ENCODE measurements at regions not wholly inside any gene's neighbourhood (a gene's known extent, or its start where the extent isn't known, plus 50 kb on each side); places are given as distances from the start of the nearest gene placed in this dataset.

GRCh38 chr11:36824349-36824748 is 226.3 kb upstream of the RAG2 start:
- no peak overlapping the region for H3K27ac ChIP-seq (ENCODE audit: low read depth, low read length)
- H3K9me3 ChIP-seq (ENCODE audit: control insufficient read depth in 1 of 2, low read length in 2 of 2), result no peaks in the 10 kb centered on the region
- POLR2A ChIA-PET (ENCODE audit: partially characterized antibody), result no interaction called here
- CTCF ChIA-PET (ENCODE audit: partially characterized antibody), result no interaction called here
- H3K27ac Mint-ChIP-seq, result no peak overlapping the region
- H3K27me3 ChIP-seq (ENCODE audit: insufficient read depth, low read length), result no peaks in the 10 kb centered on the region
- intact Hi-C loops (cut with micrococcal nuclease), result no loop called here
- no peaks in the 10 kb centered on the region for H3K27me3 Mint-ChIP-seq
- no peak overlapping the region for H3K4me3 ChIP-seq (ENCODE audit: low read length in 2 of 2)
- no peaks in the 10 kb centered on the region for H3K36me3 Mint-ChIP-seq
- no peaks in the 10 kb centered on the region for H3K4me1 ChIP-seq (ENCODE audit: insufficient read depth, low read length)
- no peaks in the 10 kb centered on the region for H3K4me1 Mint-ChIP-seq
- no peak for DNase-seq
- no peaks in the 10 kb centered on the region for H3K36me3 ChIP-seq (ENCODE audit: insufficient read depth, low read length)
- H3K4me3 Mint-ChIP-seq, result no peak overlapping the region
- H3K9me3 Mint-ChIP-seq, result peaks cover 0 to 2% (median 0%) of the 10 kb centered on the region in 8 donors

- no peak for DNase-seq
- Mint-ChIP-seq H3K36me3 (no peaks in the 10 kb centered on the region), H3K4me3 (no peak overlapping the region), H3K27ac (no peak overlapping the region), H3K27me3 (no peaks in the 10 kb centered on the region), H3K4me1 (no peaks in the 10 kb centered on the region), H3K9me3 (peaks cover 0 to 4% (median 0%) of the 10 kb centered on the region in 8 donors)
- H3K27ac ChIP-seq (ENCODE audit: low read depth, low read length), result no peak overlapping the region
- ChIA-PET CTCF (ENCODE audit: partially characterized antibody) (no interaction called here), POLR2A (ENCODE audit: partially characterized antibody) (no interaction called here)
- no peaks in the 10 kb centered on the region for H3K36me3 ChIP-seq (ENCODE audit: insufficient read depth, low read length)
- no peak overlapping the region for H3K4me3 ChIP-seq (ENCODE audit: low read length in 2 of 2)
- H3K27me3 ChIP-seq (ENCODE audit: insufficient read depth, low read length), result no peaks in the 10 kb centered on the region
- intact Hi-C loops (cut with micrococcal nuclease), result no loop called here
- H3K4me1 ChIP-seq (ENCODE audit: insufficient read depth, low read length), result no peaks in the 10 kb centered on the region
- no peaks in the 10 kb centered on the region for H3K9me3 ChIP-seq (ENCODE audit: control insufficient read depth in 1 of 2, low read length in 2 of 2)
These were observed 224.8 kb upstream of the RAG2 start for GRCh38 chr11:36822829-36823228.

GRCh38 chr11:36818410-36818809 is 220.4 kb upstream of the RAG2 start:
- Histone ChIP-seq H3K9me3 (ENCODE audit: control insufficient read depth in 1 of 2, low read length in 2 of 2) (no peaks in the 10 kb centered on the region), H3K4me1 (ENCODE audit: insufficient read depth, low read length) (no peaks in the 10 kb centered on the region), H3K27ac (ENCODE audit: low read depth, low read length) (no peak overlapping the region), H3K4me3 (ENCODE audit: low read length in 2 of 2) (no peak overlapping the region), H3K27me3 (ENCODE audit: insufficient read depth, low read length) (no peaks in the 10 kb centered on the region), H3K36me3 (ENCODE audit: insufficient read depth, low read length) (no peaks in the 10 kb centered on the region)
- DNase-seq, result no peak
- POLR2A ChIA-PET (ENCODE audit: partially characterized antibody), result no interaction called here
- Mint-ChIP-seq H3K27me3 (no peaks in the 10 kb centered on the region), H3K4me1 (no peaks in the 10 kb centered on the region), H3K27ac (no peak overlapping the region), H3K9me3 (peaks cover 0 to 4% (median 1%) of the 10 kb centered on the region in 8 donors), H3K4me3 (no peak overlapping the region), H3K36me3 (no peaks in the 10 kb centered on the region)
- intact Hi-C loops (cut with micrococcal nuclease), result no loop called here
- CTCF ChIA-PET (ENCODE audit: partially characterized antibody), result no interaction called here

GRCh38 chr11:36817336-36817965 is 219.4 kb upstream of the RAG2 start:
- H3K27ac Mint-ChIP-seq, result no peak overlapping the region
- Histone ChIP-seq H3K36me3 (ENCODE audit: insufficient read depth, low read length) (no peaks in the 10 kb centered on the region), H3K27me3 (ENCODE audit: insufficient read depth, low read length) (no peaks in the 10 kb centered on the region), H3K4me1 (ENCODE audit: insufficient read depth, low read length) (no peaks in the 10 kb centered on the region), H3K27ac (ENCODE audit: low read depth, low read length) (no peak overlapping the region), H3K4me3 (ENCODE audit: low read length in 2 of 2) (no peak overlapping the region), H3K9me3 (ENCODE audit: control insufficient read depth in 1 of 2, low read length in 2 of 2) (no peaks in the 10 kb centered on the region)
- ChIA-PET POLR2A (ENCODE audit: partially characterized antibody) (no interaction called here), CTCF (ENCODE audit: partially characterized antibody) (no interaction called here)
- no peaks in the 10 kb centered on the region for H3K27me3 Mint-ChIP-seq
- H3K4me1 Mint-ChIP-seq, result no peaks in the 10 kb centered on the region
- no peak for DNase-seq
- no peak overlapping the region for H3K4me3 Mint-ChIP-seq
- peaks cover 0 to 4% (median 1%) of the 10 kb centered on the region in 8 donors for H3K9me3 Mint-ChIP-seq
- intact Hi-C loops (cut with micrococcal nuclease), result no loop called here
- no peaks in the 10 kb centered on the region for H3K36me3 Mint-ChIP-seq

- H3K36me3 Mint-ChIP-seq, result no peaks in the 10 kb centered on the region
- H3K27me3 Mint-ChIP-seq, result no peaks in the 10 kb centered on the region
- no peaks in the 10 kb centered on the region for H3K9me3 Mint-ChIP-seq
- no peaks in the 10 kb centered on the region for H3K9me3 ChIP-seq (ENCODE audit: control insufficient read depth in 1 of 2, low read length in 2 of 2)
- intact Hi-C loops (cut with micrococcal nuclease), result no loop called here
- no peaks in the 10 kb centered on the region for H3K36me3 ChIP-seq (ENCODE audit: insufficient read depth, low read length)
- ChIA-PET POLR2A (ENCODE audit: partially characterized antibody) (no interaction called here), CTCF (ENCODE audit: partially characterized antibody) (no interaction called here)
- H3K4me3 ChIP-seq (ENCODE audit: low read length in 2 of 2), result no peak overlapping the region
- DNase-seq, result no peak
- H3K27me3 ChIP-seq (ENCODE audit: insufficient read depth, low read length), result no peaks in the 10 kb centered on the region
- no peak overlapping the region for H3K27ac Mint-ChIP-seq
- H3K4me1 Mint-ChIP-seq, result no peaks in the 10 kb centered on the region
- H3K27ac ChIP-seq (ENCODE audit: low read depth, low read length), result no peak overlapping the region
- no peaks in the 10 kb centered on the region for H3K4me1 ChIP-seq (ENCODE audit: insufficient read depth, low read length)
- H3K4me3 Mint-ChIP-seq, result no peak overlapping the region
These were observed 211.3 kb upstream of the RAG2 start for GRCh38 chr11:36809303-36809702.

- H3K27ac Mint-ChIP-seq, result no peak overlapping the region
- H3K9me3 ChIP-seq (ENCODE audit: control insufficient read depth in 1 of 2, low read length in 2 of 2), result no peaks in the 10 kb centered on the region
- H3K4me1 ChIP-seq (ENCODE audit: insufficient read depth, low read length), result no peaks in the 10 kb centered on the region
- H3K27me3 ChIP-seq (ENCODE audit: insufficient read depth, low read length), result no peaks in the 10 kb centered on the region
- H3K4me3 Mint-ChIP-seq, result no peak overlapping the region
- no peaks in the 10 kb centered on the region for H3K36me3 ChIP-seq (ENCODE audit: insufficient read depth, low read length)
- DNase-seq, result no peak
- no peaks in the 10 kb centered on the region for H3K9me3 Mint-ChIP-seq
- ChIA-PET POLR2A (ENCODE audit: partially characterized antibody) (no interaction called here), CTCF (ENCODE audit: partially characterized antibody) (no interaction called here)
- no peak overlapping the region for H3K27ac ChIP-seq (ENCODE audit: low read depth, low read length)
- no peak overlapping the region for H3K4me3 ChIP-seq (ENCODE audit: low read length in 2 of 2)
- H3K27me3 Mint-ChIP-seq, result peaks cover 0 to 2% of the 10 kb centered on the region in 2 donors
- H3K4me1 Mint-ChIP-seq, result no peaks in the 10 kb centered on the region
- intact Hi-C loops (cut with micrococcal nuclease), result no loop called here
- no peaks in the 10 kb centered on the region for H3K36me3 Mint-ChIP-seq
These were observed 209.8 kb upstream of the RAG2 start for GRCh38 chr11:36807871-36808270.

- no peak overlapping the region for H3K27ac ChIP-seq (ENCODE audit: low read depth, low read length)
- intact Hi-C loops (cut with micrococcal nuclease), result no loop called here
- ChIA-PET POLR2A (ENCODE audit: partially characterized antibody) (no interaction called here), CTCF (ENCODE audit: partially characterized antibody) (no interaction called here)
- H3K9me3 ChIP-seq (ENCODE audit: control insufficient read depth in 1 of 2, low read length in 2 of 2), result no peaks in the 10 kb centered on the region
- H3K4me1 ChIP-seq (ENCODE audit: insufficient read depth, low read length), result no peaks in the 10 kb centered on the region
- Mint-ChIP-seq H3K4me1 (no peaks in the 10 kb centered on the region), H3K27ac (no peak overlapping the region), H3K27me3 (peaks cover 3 to 4% of the 10 kb centered on the region in 2 donors), H3K9me3 (peaks cover 0 to 1% (median 0%) of the 10 kb centered on the region in 8 donors), H3K36me3 (no peaks in the 10 kb centered on the region), H3K4me3 (no peak overlapping the region)
- no peaks in the 10 kb centered on the region for H3K27me3 ChIP-seq (ENCODE audit: insufficient read depth, low read length)
- DNase-seq, result no peak
- H3K36me3 ChIP-seq (ENCODE audit: insufficient read depth, low read length), result no peaks in the 10 kb centered on the region
- H3K4me3 ChIP-seq (ENCODE audit: low read length in 2 of 2), result no peak overlapping the region
These were observed 205.0 kb upstream of the RAG2 start for GRCh38 chr11:36803084-36803483.

Data from CD4-positive, alpha-beta memory T cell (primary cell).